Skin of body (tissue), 1 donor: ENCODE measurements at regions not wholly inside any gene's neighbourhood (a gene's known extent, or its start where the extent isn't known, plus 50 kb on each side); places are given as distances from the start of the nearest gene placed in this dataset.
"Not testable (repeated sequence)": the region's sequence is repeated elsewhere in the genome, so short reads cannot be mapped to it uniquely, and the experiment has no call there.

Source experiments
- DNase-seq: peaks from one replicate; lab custom pipeline; 2025; lab: John Stamatoyannopoulos, UW

- DNase-seq = not testable (repeated sequence)
These were observed 152.9 kb upstream of the CCDC196 start for GRCh38 chr14:66333293-66333692.

- DNase-seq = no peak
These were observed 144.9 kb upstream of the CCDC196 start for GRCh38 chr14:66341239-66341638.

- DNase-seq = no peak
These were observed 140.2 kb upstream of the CCDC196 start for GRCh38 chr14:66345986-66346385.

GRCh38 chr14:66351310-66351709 is 134.9 kb upstream of the CCDC196 start:
- no peak for DNase-seq

- DNase-seq = no peak
These were observed 126.7 kb upstream of the CCDC196 start for GRCh38 chr14:66359500-66359899.

- DNase-seq = no peak
These were observed 125.7 kb upstream of the CCDC196 start for GRCh38 chr14:66360366-66360926.

GRCh38 chr14:66361013-66361412 is 125.2 kb upstream of the CCDC196 start:
- no peak for DNase-seq

- DNase-seq = no peak
These were observed 120.8 kb upstream of the CCDC196 start for GRCh38 chr14:66365388-66365787.

- DNase-seq = no peak
These were observed 116.9 kb upstream of the CCDC196 start for GRCh38 chr14:66369157-66369697.

- DNase-seq = no peak
These were observed 114.4 kb upstream of the CCDC196 start for GRCh38 chr14:66371776-66372175.

- DNase-seq = no peak
These were observed 110.9 kb upstream of the CCDC196 start for GRCh38 chr14:66375046-66375964.

GRCh38 chr14:66377574-66377973 is 108.6 kb upstream of the CCDC196 start:
- no peak for DNase-seq

- DNase-seq = no peak
These were observed 107.3 kb upstream of the CCDC196 start for GRCh38 chr14:66378712-66379505.

GRCh38 chr14:66380143-66380542 is 106.0 kb upstream of the CCDC196 start:
- DNase-seq = no peak

GRCh38 chr14:66381755-66382154 is 104.4 kb upstream of the CCDC196 start:
- DNase-seq = no peak

GRCh38 chr14:66383257-66383656 is 102.9 kb upstream of the CCDC196 start:
- peak; percentile 13 for DNase-seq

- no peak for DNase-seq
These were observed 102.4 kb upstream of the CCDC196 start for GRCh38 chr14:66383771-66384170.

- DNase-seq = no peak
These were observed 97.7 kb upstream of the CCDC196 start for GRCh38 chr14:66388516-66388915.

GRCh38 chr14:66389481-66389880 is 96.7 kb upstream of the CCDC196 start:
- DNase-seq = no peak

- no peak for DNase-seq
These were observed 90.9 kb upstream of the CCDC196 start for GRCh38 chr14:66395300-66395699.

GRCh38 chr14:66396164-66396563 is 90.0 kb upstream of the CCDC196 start:
- no peak for DNase-seq

GRCh38 chr14:66398437-66398836 is 87.7 kb upstream of the CCDC196 start:
- DNase-seq = no peak
